Upper lobe of right lung (tissue), 1 donor: ENCODE measurements at regions not wholly inside any gene's neighbourhood (a gene's known extent, or its start where the extent isn't known, plus 50 kb on each side); places are given as distances from the start of the nearest gene placed in this dataset.

Experiments used
- ATAC-seq: fragments of 200-7000 bp; cut with Tn5 transposase; one replicate; pipeline ENCODE4 v1.9.1; 2020; ENCODE audit warnings: mild to moderate bottlenecking, moderate library complexity
- DNase-seq: peaks from one replicate; pipeline ENCODE4 v3.0.0-alpha.2; 2020
- H3K27ac ChIP-seq: fragments of 200-600 bp; one replicate; pipeline ENCODE4 v1.8.0; 2022
- H3K27me3 ChIP-seq: fragments of 200-600 bp; one replicate; pipeline ENCODE4 v1.8.0; 2022; ENCODE audit warnings: mild to moderate bottlenecking
- H3K36me3 ChIP-seq: fragments of 200-600 bp; one replicate; pipeline ENCODE4 v1.8.0; 2022
- H3K4me1 ChIP-seq: fragments of 200-600 bp; one replicate; pipeline ENCODE4 v1.8.0; 2022
- H3K4me3 ChIP-seq: fragments of 200-600 bp; one replicate; pipeline ENCODE4 v1.8.0; 2022; ENCODE audit warnings: mild to moderate bottlenecking
- H3K9me3 ChIP-seq: fragments of 200-600 bp; one replicate; pipeline ENCODE4 v1.8.0; 2022
- CTCF ChIP-seq: fragments of 200-600 bp; IDR thresholded peaks from one replicate; pipeline ENCODE4 v1.8.0; 2022; ENCODE audit warnings: antibody characterized with exemption
- intact Hi-C: fragments of 100-400 bp; cut with DNase I; formaldehyde crosslinking; loops from one replicate; pipeline ENCODE4 v1.11.0; 2022
- donor health status: DM: no; HTN: yes; CAD: no; lungs with severe emphysema.

GRCh38 chr4:15343581-15343980 is 84.3 kb upstream of the C1QTNF7 start:
- intact Hi-C loops: no loop called here
- no peaks in the 10 kb centered on the region for H3K36me3 ChIP-seq
- H3K27ac ChIP-seq: no peak overlapping the region
- no peaks in the 10 kb centered on the region for H3K27me3 ChIP-seq
- no peak for DNase-seq
- TF ChIP-seq CTCF: no peak
- no peak for ATAC-seq
- H3K4me1 ChIP-seq: peaks cover 24% of the 10 kb centered on the region
- H3K4me3 ChIP-seq: no peak overlapping the region
- no peaks in the 10 kb centered on the region for H3K9me3 ChIP-seq

DNA sequence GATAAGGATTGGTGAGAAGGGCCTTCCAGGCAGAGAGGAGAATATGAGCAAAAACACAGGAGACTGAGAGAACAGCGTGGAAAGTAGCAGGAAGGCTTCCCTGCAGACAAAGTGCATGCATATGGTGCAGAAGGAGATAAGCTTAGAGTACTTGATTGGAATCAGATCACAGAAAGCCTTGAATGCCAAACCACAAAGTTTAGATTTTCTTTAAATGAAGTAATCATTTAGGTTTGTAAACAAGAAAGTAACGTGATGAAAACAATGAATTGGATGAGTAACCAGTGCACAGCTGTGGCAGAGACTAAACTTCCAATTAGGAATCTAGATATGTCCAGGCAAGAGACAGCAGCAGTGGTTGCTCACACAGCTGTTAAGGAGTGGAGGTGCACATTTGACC is 83.8 kb upstream of the C1QTNF7 start:
- peaks cover 27% of the 10 kb centered on the region for H3K4me1 ChIP-seq
- DNase-seq (no peak), ATAC-seq (no peak)
- no peak overlapping the region for H3K27ac ChIP-seq
- no peak overlapping the region for H3K4me3 ChIP-seq
- TF ChIP-seq CTCF: no peak
- H3K9me3 ChIP-seq: no peaks in the 10 kb centered on the region
- H3K27me3 ChIP-seq: no peaks in the 10 kb centered on the region
- intact Hi-C loops: no loop called here
- no peaks in the 10 kb centered on the region for H3K36me3 ChIP-seq

- no peak overlapping the region for H3K27ac ChIP-seq
- peaks cover 30% of the 10 kb centered on the region for H3K4me1 ChIP-seq
- no peaks in the 10 kb centered on the region for H3K27me3 ChIP-seq
- intact Hi-C loops: no loop called here
- DNase-seq (no peak), ATAC-seq (no peak)
- no peaks in the 10 kb centered on the region for H3K9me3 ChIP-seq
- TF ChIP-seq CTCF: no peak
- H3K4me3 ChIP-seq: no peak overlapping the region
- H3K36me3 ChIP-seq: no peaks in the 10 kb centered on the region
Observed at GRCh38 chr4:15345134-15345533, 82.7 kb upstream of the C1QTNF7 start.

GRCh38 chr4:15348236-15348635 is 79.6 kb upstream of the C1QTNF7 start:
- ATAC-seq (no peak), DNase-seq (no peak)
- H3K27me3 ChIP-seq: no peaks in the 10 kb centered on the region
- no peak overlapping the region for H3K4me3 ChIP-seq
- TF ChIP-seq CTCF: no peak
- H3K27ac ChIP-seq: no peak overlapping the region
- peaks cover 42% of the 10 kb centered on the region for H3K4me1 ChIP-seq
- no peaks in the 10 kb centered on the region for H3K9me3 ChIP-seq
- no peaks in the 10 kb centered on the region for H3K36me3 ChIP-seq
- intact Hi-C loops: no loop called here

- no peak overlapping the region for H3K4me3 ChIP-seq
- intact Hi-C loops: no loop called here
- H3K9me3 ChIP-seq: no peaks in the 10 kb centered on the region
- H3K4me1 ChIP-seq: peaks cover 38% of the 10 kb centered on the region
- TF ChIP-seq CTCF: no peak
- DNase-seq (no peak), ATAC-seq (no peak)
- H3K36me3 ChIP-seq: no peaks in the 10 kb centered on the region
- no peak overlapping the region for H3K27ac ChIP-seq
- no peaks in the 10 kb centered on the region for H3K27me3 ChIP-seq
Observed at GRCh38 chr4:15348695-15349094, 79.1 kb upstream of the C1QTNF7 start.

- H3K4me1 ChIP-seq: peaks cover 30% of the 10 kb centered on the region
- no peak for TF ChIP-seq CTCF
- no peaks in the 10 kb centered on the region for H3K27me3 ChIP-seq
- ATAC-seq: no peak
- no peak for DNase-seq
- H3K27ac ChIP-seq: peak overlapping the region; percentile 42
- no peaks in the 10 kb centered on the region for H3K9me3 ChIP-seq
- H3K36me3 ChIP-seq: no peaks in the 10 kb centered on the region
- intact Hi-C loops: no loop called here
- H3K4me3 ChIP-seq: no peak overlapping the region
Observed at GRCh38 chr4:15349531-15349935, 78.3 kb upstream of the C1QTNF7 start.
